Activated CD4-positive, alpha-beta T cell treated with anti-CD3 and anti-CD28 coated beads for 4 hours (primary cell): ENCODE measurements at regions not wholly inside any gene's neighbourhood (a gene's known extent, or its start where the extent isn't known, plus 50 kb on each side); places are given as distances from the start of the nearest gene placed in this dataset.
"Not testable (repeated sequence)": the region's sequence is repeated elsewhere in the genome, so short reads cannot be mapped to it uniquely, and the experiment has no call there.

Source experiments
- DNase-seq, 2 donors: peaks; one replicate each; pipeline ENCODE4 v3.0.0-alpha.2; 2020

DNA sequence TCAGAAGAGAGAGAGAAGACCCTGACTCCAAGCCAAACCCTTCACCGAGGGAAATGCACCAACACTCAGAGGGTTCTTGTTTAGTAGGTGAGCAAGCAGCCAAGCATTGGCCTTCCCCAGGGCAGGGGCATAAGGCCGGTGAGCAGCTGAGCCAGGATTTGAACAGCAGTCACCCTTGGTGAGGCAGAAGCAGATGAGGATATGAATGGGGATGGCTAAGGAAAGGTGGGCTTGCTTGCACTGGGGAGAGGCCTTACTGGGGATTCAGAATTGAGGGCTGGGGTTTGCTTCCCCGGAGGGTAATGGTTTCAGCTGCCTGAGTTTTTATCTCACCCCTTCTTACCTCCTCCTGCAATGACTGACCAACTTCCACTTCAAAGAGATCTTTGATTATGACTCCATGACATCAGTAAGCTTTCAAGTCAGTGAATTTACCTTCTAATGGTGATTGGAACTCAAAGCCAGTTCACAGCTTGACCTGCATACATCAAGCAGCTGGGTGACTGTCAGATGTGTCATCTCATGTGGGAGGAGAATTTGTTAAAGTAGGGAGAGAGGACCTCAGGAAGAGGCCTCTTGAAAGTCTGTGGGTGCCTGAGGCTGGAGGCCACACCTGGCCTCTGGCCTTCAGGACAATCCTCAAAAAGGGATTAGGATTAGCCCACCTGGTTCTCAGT is 114.5 kb upstream of the PLGLB2 start:
- DNase-seq = not testable (repeated sequence)

DNA sequence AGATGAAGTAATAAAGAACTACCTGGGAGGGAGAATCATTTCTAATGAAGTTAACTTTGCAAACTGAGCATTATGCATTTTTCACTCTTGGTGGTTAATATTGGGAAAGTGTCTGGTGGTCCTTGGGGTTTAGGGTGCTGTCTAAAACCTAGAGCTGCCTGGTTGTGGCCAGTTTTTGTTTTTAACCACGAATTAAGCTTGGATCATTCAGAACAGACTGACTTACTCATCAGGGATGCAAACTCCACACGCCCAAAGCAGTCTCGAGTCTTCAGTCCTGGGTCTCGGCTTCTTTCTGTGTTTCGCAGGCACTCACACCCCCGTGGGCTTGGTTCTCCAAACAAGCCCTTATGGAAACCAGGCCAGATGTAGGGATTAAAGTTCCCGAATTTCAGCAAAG is 113.8 kb upstream of the PLGLB2 start:
- DNase-seq = not testable (repeated sequence)

DNA sequence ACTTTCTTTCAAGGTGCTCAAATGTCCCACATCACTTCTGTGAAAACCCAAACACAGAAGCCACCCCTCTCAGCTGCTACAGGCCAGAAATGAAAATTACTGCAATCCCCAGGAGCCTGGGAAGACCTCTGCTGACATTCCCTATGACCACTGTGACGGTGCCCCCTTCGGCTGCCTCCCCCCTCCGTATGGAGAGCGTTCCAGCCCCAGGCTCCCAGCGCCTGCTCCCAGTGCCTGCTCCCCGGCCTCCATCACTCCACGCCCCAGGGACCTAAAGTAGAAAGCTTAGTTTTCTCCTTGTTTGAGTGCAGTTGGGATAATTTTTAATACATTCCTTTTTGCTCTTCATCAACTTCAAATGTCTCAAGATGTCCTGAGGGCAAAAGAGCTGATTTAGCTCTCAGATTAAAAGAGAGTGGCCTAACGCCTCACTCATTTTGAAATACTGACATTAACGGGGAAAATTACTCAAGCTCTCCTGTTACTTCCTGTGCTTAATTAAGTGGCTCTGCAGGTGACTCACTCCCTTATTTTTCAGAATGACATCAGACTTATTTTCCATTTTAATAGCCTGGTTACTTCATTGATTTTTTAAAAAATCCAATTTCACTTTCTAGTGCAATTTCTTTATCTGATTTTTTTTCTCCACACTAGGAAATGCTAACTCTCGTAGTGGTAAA is 112.8 kb upstream of the PLGLB2 start:
- not testable (repeated sequence) for DNase-seq

DNA sequence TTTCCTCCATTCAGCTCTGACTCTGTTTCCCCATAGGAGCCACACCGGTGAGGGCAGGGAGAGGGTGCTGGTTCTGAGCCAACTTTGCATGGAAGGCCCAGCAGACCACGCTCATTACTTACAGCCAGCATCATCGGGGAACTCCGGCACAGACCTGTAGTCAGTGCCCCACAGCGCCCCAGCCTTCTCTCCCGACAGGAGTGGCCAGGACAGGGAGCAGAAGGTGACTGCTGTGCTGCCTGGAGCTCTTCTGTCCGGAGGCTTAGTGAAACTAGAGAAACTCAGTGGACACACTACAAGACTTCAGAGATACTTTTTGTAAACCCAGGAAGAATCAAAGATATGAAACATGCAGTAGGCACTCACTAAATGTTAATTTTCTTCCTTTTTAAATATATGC is 111.6 kb upstream of the PLGLB2 start:
- not testable (repeated sequence) for DNase-seq

DNA sequence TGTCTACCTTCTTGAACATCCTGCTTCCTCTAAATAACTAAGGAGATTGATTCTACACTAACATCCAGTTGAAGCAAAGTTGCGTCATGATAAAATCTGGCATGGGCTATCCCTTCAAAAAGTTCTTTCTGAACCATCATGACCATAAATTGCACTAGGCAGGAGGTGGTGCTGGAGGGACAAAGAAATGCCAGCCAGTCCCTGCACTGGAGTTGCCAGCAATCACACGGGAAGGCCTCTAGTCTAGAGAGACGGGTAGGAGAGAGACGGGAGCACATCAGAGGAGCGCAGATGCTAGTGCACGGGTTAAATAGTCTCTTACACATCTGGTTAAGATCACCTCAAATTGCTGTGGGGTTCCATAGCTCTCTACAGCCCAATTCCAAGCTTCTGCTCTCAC is 111.2 kb upstream of the PLGLB2 start:
- DNase-seq = not testable (repeated sequence)

GRCh38 chr2:87637249-87637990 is 110.5 kb upstream of the PLGLB2 start:
- DNase-seq = not testable (repeated sequence)

GRCh38 chr2:87638114-87638807 is 109.6 kb upstream of the PLGLB2 start:
- DNase-seq = not testable (repeated sequence)

DNA sequence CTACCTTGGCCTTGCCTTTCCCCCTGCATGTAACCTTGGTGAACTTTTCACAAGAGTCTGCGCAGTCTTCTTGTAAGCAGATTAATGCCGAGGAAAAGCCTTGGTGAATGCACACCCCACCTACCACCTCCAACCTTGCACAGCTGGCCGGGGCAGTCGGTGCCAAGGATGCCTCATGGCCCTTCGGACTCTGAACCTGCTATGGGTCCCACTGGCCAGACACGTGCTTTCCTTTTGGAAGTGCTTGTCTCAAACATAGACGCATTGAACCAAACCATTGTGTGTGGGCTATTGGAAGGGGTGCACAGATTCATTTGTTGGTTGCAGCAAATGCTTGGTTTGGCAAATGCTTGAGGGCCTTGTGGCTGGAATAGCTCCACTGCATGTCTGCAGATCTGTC is 109.0 kb upstream of the PLGLB2 start:
- not testable (repeated sequence) for DNase-seq

GRCh38 chr2:87639801-87640440 is 108.0 kb upstream of the PLGLB2 start:
- DNase-seq = not testable (repeated sequence)

DNA sequence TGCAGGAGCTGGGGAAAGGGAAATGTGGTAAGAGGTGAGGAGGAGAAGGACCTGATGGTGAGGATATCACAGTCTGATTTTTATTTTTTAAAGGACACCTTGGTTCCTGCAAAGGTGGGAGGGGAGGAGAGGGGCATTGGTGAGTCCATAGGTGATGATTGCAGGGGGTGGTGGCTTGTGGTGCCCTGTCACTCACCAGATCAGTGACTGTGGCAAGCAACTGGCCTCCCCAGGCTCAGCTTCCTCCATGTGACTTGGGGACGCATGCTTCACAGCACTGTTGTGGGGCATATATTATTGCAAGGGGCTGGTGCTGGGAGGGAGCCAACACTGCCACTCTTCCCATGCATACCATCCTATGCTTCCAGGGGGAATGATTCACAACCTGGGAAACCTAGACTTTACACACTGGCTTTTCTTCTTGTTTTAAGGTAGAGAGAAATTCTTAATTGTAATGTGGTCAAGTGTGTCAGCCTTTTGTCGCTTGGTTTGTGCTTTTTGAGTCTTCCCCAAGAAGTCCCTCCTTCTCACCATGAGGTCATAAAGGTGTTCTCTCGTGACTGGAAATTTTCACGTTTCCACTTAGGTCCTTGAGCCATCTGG is 106.8 kb upstream of the PLGLB2 start:
- DNase-seq = not testable (repeated sequence)

DNA sequence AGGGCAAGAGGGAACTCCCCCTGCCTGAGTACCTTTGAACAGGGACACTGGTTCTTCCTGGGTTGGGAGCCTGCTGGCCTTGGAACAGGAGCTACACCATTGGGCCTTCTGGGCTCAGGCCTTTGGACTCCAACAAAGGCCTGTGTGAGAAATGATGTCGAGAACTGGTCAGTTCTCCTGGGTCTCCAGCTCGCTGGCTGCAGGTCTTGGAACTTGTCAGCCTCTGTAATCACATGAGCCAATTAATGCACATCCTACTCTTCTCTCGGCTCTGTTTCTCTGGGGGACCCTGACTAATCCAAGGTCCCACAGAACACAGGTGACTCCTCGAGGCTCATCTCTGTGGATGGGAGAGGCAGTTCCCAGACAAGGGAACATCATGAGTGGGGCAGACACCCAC is 104.7 kb upstream of the PLGLB2 start:
- DNase-seq = not testable (repeated sequence)

- not testable (repeated sequence) for DNase-seq
Measured at GRCh38 chr2:87647737-87648498, 100.0 kb upstream of the PLGLB2 start.

GRCh38 chr2:87648815-87649214 is 99.1 kb upstream of the PLGLB2 start:
- DNase-seq = not testable (repeated sequence)

- not testable (repeated sequence) for DNase-seq
Measured at GRCh38 chr2:87649871-87650270, 98.0 kb upstream of the PLGLB2 start.

- DNase-seq = not testable (repeated sequence)
Measured at GRCh38 chr2:87650837-87651236, 97.0 kb upstream of the PLGLB2 start.

DNA sequence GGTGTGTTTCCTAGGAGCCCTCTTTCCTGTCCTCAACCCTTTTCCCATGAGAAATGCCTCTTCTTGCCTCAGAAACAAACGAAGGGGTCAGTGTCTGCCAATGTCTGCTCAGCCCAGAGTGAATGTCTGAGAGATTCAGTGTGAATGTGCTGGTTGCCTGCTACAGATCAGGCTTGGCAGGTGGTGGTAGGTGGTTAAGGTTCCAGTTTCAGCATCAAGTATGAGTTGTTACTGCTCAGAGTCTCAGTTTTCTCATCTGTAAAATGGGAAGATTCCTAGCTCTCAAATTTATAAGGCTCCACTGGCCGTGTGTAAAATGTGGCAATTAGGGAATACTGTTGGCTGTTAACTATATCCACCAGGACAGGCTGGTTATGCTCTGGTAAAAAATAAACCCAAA is 96.3 kb upstream of the PLGLB2 start:
- DNase-seq = not testable (repeated sequence)

- not testable (repeated sequence) for DNase-seq
Measured at GRCh38 chr2:87653373-87653772, 94.5 kb upstream of the PLGLB2 start.

GRCh38 chr2:87654136-87654814 is 93.6 kb upstream of the PLGLB2 start:
- DNase-seq = not testable (repeated sequence)

- not testable (repeated sequence) for DNase-seq
Measured at GRCh38 chr2:87657915-87658314, 90.0 kb upstream of the PLGLB2 start.

GRCh38 chr2:87658357-87658756 is 89.5 kb upstream of the PLGLB2 start:
- not testable (repeated sequence) for DNase-seq

- not testable (repeated sequence) for DNase-seq
Measured at GRCh38 chr2:87658976-87659375, 88.9 kb upstream of the PLGLB2 start.
